HG03108 (cell line): ENCODE measurements at regions not wholly inside any gene's neighbourhood (a gene's known extent, or its start where the extent isn't known, plus 50 kb on each side); places are given as distances from the start of the nearest gene placed in this dataset.
A peak's percentile ranks its signal among the peaks of the same experiment; 100 is the strongest.
"Not testable (repeated sequence)": the region's sequence is repeated elsewhere in the genome, so short reads cannot be mapped to it uniquely, and the experiment has no call there.

Source experiments
- ATAC-seq: cut with Tn5 transposase; IDR thresholded peaks from one replicate; pipeline ENCODE4 v1.9.1; 2021; ENCODE audit warnings: moderate library complexity; ENCODE audit not compliant: unreplicated experiment

DNA sequence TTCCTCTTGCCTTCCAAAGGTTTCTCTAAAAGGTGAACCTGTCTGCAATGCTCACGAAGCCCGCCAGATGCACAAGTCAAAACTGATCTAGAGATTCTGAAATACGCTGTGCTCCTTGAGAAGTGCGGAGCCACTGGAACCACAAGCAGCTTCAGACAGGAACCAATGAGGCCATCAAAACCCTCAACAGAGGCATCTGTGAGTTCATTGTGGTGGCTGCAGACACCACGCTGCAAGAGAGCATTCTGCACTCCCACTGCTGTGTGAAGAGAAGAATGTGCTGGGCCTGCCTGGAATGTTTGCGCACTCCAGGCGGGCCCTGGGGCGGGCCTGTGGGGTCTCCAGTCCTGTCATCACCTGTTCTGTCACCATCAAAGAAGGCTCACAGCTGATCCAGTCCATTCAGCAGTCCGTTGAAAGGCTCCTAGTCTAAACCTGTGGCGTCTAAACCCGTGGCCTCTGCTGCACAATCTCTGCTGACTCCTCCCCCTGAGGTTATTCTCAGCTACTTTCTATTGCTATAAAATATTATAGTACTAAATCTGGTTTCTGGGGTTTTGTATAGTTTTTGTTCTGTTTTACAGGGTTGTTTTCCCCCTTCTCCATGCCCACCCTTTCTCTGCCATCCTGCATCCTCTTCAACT lies 187.4 kb downstream of the FAM72C start:
- not testable (repeated sequence) for ATAC-seq

DNA sequence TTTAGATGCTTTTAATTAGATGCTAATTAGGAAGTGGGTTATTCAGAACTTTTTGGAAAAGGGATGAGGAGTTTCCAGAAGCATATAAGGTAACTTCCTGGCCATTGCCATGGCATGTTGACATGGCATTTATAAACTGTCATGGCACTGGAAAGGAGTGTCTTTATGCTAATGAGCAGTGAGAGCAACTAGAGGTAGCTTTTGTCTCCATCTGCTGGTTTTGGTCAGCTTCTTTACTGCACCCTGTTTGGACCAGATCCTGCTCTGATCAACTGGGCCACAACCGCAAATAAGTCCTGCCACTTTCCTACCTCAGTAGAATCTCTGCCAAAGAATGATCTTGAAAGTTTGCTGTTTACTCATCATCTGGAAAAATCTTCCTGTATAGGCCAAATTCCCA lies 193.6 kb downstream of the FAM72C start:
- not testable (repeated sequence) for ATAC-seq

DNA sequence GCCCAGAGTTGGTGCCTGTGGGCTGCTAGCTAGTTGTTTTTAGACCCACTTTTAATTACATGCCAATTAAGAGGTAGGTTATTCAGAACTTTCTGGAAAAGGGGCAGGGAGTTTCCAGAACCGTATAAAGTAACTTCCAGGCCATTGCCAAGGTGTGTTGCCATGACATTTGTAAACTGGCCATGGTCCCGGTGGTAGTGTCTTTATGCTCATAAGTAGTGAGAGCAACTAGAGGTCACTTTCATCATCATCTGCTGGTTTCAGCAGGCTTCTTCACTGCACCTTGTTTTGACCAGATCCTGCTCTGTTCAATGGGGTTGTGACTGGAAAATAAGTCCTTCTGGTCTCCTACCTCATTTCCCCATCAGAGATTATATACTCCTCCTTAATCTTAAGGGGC lies 207.0 kb downstream of the FAM72C start:
- not testable (repeated sequence) for ATAC-seq

DNA sequence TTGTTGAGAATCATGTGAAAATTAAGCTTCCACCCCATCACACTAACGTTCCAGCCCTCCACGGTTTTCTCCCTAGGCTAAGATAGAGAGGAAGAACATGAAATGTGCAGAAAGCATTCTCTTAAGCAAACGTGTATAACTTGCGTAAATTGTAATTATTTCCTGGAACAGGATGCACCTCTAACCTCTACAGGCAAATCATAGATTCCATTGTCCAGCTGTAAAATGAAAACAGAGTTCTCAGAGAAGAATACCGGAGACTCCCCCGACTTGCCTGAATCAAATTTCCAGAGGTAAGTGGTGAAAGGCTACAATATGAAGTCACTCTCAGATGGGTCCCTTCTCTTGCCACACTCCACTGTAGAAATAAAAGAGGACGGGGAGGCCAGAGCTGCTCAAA lies 211.4 kb downstream of the FAM72C start:
- ATAC-seq = not testable (repeated sequence)

DNA sequence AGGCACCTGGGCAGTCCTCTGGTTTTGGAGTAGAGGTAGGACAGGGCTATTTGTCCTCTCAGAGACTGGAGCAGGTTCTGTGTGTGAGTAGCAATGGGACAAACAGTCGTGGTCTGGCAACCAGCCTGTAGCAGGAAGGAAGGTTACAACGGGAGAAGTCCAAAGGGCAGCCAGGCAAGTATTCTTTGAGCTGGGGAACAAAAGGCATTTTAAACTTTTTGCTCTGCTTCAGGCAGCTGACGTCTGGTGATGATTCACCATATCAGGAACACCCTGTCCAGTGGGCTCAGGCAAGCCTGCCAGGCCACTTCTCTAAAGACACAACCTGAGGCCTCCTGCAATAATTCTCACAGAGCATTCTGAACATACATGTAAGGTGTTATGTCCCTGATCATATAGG lies 215.8 kb downstream of the FAM72C start:
- ATAC-seq = not testable (repeated sequence)

DNA sequence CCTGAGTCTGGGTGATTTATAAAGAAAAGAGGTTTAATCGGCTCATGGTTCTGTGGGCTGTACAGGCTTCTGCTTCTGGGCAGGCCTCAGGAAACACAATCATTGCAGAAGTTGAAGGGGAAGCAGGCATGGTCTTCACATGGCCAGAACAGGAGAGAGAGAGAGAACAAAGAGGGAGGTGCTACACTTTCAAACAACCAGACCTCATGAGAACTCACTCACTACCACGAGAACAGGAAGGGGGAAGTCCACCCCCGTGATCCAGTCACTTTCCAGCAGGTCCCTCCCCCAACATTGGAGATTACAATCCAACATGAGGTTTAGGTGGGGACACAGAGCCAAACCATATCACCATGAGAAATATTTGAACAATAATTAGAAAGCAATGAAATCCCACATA lies 222.9 kb downstream of the FAM72C start:
- no peak for ATAC-seq

DNA sequence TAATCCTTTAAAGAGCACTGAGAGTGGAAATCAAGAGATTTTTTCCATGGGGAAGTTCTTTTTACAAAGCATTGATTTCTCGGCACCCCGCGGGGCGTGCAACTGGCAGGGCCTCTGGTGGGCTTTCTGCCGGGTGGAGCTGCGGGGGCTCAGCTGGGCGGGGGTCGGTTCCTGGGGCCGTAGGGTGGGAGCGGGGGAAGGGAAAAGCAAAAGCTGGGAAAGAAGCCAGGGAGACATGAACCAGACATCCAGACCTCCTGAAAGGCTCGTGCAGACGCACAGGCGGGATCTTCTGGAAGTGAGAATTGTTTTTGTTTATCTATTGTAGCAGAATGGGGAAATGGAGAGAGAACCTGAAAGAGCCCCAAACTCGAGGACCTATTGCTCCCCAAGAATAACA lies 235.2 kb downstream of the FAM72C start:
- ATAC-seq = no peak

DNA sequence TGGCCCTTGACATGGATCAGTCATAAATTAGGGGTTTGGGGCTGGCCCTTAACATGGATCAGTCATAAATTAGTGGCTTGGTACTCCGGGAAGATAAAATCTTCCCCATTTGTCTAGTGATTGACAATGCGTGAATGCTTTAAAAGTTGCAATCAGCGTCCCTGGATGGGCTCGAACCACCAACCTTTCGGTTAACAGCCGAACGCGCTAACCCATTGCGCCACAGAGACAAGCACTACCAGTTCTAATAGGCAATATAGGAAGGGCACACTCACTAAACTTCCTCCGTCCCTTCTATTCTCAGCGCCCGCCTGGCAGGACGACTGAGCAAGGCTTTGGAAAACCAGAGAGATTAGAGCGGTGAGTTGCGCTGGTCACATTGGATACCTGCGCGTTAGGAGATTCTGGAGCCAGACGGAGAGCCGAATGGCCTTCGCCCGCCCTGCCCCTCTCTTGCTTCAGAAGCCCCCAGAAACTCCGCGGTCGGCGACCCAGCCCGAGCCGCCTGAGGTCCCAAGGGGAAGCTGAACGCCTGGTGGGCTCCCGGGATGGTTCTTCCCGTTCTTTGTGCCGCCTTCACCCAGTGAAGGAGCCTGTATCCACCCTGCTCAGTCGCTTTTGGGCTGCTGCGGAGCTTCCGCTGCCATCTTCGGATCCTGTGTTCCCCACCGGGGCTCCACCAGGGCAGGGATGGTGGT lies 235.9 kb downstream of the FAM72C start:
- ATAC-seq = no peak

DNA sequence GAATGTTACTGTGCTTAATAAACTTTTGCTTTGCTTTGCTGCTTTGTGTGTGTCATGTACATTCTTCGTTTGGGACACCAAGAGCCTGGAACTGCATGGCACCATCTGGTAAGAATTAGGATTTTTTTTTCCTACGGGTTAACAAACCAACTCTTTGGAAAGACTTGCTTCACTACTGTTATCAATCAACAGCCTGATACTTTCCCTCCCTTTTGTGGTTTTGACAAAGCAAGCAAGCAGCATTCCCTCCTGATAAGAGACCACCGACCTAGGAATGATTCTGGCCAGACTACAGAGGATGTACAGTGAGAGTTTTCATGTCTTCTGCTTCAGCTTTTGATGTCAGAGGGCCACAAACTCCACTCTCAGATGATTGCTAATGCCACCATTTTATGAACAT lies 237.5 kb downstream of the FAM72C start:
- ATAC-seq = not testable (repeated sequence)

DNA sequence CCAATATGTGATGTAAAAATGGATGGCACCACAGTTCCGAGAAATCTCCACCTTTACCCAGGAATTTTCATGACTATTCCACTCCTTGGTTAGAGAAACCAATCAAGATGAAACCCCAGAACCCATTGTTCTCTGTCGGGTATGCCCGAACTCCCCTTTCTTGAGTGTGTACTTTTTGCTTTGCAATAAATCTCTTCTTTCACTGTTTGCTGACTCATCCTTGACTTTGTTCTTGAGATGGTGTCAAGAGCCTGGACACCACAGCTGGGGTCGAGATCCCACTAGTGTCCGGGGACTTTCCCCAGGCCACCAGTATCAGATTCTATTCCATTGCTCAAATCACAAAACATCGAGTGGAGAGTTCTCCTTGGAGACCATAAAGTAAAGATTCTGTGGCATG lies 240.9 kb downstream of the FAM72C start:
- not testable (repeated sequence) for ATAC-seq

DNA sequence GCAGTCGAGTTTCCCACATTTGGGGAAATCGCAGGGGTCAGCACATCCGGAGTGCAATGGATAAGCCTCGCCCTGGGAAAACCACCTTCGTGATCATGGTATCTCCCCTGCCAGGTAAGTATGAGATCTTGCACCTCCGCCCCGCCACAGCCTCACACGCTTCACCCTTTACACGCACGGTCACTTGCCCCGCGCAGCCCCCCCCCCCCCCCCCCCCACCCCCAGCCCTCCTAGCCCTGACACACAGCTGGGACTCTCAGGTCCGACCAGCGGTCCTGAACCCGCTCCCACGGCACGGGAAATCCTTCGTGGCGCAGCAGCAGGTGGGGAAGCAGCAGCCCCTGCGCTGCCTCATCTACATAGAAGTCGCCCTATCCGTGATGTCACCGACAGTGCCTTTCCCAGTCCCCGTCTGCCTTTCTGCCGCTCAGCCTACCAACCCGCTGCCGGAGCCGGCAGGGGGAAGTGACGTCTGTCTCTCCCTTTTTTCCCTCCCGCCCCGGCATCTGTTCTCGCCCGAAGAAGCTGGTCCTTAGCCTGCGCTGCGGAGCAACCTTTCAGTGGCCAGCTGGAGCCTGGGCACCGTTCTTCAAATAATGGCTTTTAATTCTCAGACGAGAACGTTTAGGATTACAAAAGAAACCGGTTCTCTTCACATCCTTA lies 242.2 kb downstream of the FAM72C start:
- ATAC-seq = peak; percentile 71

DNA sequence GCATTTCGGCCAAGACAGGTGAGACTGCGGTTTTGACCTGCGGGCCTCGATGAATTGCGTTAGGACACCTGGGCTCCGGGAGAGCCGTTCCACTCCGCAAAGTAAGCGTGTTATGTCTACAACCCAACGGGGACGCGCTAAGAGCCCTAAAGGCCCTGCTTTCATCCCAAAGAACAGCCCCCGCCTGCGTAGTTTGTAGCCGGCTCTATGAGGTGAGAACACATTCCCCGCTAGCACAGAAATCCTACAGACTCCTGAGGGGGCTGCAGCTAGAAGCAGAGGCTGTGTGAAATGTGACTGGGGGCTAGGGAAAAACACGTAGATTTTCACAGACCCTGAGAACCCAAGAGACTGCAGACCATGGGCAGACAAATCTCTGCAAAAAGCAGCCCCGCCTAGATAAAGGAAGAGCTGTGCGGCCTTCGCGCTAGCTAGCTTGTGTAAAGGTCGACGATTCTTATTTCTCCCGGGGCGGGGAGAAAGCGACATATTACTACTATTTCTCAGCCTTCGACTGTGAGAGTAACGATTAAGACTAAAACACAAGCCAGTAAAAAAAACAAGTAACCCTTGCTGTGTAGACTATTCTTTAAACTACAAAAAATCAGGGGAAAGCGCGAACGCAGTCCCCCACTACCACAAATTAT lies 242.9 kb downstream of the FAM72C start:
- peak; percentile 96 for ATAC-seq

DNA sequence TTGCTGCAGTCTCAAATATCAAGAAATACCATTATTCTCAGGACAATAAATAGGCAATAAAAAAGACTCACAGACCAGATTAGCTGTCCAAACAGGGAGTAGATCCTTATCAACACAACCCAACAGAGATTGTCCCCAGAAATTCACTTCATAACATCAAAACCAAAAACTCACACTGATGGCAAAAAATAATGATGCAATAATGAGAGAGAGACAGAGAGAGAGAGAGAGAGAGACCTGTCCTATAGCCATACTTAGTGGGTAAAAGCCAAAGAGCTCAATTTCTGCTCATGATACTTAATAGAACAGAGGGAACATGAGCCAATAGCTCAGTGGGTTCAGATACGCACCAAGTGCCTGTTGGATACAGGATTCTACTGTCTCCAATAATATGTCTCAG lies 244.5 kb downstream of the FAM72C start:
- ATAC-seq = no peak

DNA sequence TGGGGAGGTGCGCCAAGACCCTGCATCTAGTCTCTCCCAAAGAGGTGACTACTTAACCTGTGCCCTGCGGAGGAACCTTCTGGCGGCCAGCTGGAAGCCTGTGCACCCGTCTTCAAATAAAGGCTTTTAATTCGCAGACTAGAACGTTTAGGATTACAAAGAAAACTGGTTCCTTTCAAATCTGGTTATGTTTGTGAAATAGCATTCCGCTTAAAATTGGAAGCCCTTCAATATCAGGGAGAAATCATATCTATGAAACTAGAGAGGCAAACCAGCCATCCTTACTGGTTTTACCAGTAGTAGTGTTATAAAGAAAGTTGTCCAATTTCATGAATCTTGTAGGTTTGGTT lies 250.8 kb downstream of the FAM72C start:
- no peak for ATAC-seq

DNA sequence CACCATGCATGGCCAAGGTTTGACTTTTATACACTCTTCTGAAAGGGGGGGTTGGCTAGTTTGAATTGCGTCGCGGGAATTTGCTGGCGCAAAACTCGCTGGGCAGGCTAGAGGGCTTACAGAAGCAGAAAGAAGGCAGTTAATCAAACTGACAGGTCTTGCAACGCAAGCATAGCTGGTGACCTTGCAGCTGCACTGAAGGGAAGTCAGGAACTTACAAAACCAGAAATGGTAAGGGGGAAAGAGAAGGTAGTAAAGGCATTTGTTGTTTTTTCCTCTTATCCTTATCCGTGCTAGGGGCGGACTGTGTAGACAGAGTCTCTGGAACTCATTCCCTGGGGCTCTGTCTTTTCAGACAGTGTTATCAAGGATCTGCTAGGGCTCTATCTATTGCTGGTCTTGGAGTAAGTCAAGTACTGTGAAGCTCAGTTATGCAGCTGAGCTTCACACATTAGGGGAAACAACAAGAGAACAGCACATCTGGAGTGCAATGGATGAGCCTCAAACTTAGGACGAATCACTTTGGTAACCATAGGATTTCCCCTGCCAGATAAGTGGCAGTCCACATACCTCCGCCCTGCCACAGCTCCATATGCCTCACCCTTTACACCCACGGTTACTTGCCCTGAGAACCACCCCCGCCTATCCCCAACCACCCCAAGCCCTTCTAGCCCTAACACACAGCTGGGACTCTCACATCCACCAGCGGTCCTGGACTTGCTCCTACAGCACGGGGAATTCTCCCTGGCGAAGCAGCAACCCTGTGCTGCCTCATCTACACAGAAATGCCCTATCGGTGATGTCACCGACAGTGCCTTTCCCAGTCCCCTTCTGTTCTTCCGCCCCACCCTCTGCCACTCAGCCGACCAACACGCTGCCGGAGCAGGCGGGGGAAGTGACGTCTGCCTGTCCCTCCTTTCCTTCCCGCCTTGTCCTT lies 251.4 kb downstream of the FAM72C start:
- no peak for ATAC-seq

DNA sequence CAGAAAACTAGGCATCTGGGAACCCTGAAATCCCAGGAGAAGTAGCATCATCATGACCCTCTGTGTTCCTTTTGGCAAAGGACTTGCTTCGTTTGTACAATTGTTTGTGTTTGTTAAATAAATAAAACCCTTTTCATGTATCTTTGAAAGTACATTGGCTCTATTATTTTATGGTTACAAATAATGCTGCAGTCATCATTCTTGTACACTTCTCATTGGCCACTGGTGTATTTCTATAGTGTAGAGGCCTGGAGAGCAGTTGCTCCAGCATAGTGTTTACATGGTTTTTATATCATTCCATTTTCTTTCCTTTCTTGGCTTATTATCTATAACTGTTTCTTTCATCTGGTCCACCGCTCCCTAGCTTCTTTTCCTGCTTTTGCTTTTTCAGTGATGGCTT lies 253.3 kb downstream of the FAM72C start:
- no peak for ATAC-seq

DNA sequence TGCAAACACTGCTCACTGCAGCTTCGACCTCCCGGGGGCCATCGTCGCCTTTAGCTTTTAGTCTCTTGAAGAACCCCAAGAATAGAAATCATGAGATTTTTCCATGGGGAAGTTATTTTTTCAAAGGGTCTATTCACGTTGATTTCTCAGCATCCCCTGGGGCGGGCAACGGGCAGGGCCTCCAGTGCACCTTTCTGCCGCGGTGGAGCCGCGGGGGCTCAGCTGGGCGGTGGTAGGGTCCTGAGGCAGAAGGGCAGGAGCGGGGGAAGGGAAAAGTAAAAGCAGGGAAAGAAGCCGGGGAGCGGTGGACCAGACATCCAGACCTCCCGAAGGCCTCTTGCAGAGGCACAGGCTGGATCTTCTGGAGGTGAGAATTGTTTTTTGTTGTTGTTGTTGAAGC lies 253.8 kb downstream of the FAM72C start:
- ATAC-seq = no peak

DNA sequence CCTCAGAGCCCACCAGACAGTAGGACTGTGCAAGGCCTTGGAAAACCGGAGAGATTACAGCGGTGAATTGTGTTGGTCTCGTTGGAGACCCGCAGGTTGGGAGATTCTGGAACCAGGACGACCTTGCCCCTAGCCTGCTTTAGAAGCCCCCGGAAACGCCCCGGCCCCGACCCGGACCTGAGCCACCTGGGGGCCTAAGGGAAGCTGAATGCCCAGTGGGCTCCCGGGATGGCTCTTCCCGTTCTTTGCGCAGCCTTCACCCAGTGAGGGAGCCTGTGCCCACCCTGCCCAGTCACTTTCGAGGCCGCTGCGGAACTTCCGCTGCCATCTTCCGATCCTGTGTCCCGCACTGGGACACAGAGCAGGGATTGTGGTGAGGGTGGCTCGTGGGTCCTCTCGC lies 254.4 kb downstream of the FAM72C start:
- no peak for ATAC-seq

DNA sequence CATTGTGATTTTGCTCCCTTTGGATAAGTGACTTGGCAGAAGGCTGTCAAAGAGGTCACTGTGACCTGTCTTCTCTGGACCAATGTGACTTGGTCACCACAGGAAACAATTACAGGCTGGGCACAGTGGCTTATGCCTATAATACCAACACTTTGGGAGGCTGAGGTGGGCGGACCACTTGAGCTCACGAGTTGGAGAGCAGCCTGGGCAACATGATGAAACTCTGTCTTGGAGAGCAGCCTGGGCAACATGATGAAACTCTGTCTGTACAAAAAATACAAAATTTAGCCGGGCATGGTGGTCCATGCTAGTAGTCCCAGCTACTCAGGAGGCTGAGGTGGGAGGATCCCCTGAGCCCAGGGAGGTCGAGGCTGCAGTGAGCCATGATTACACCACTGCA lies 256.9 kb downstream of the FAM72C start:
- ATAC-seq = not testable (repeated sequence)

DNA sequence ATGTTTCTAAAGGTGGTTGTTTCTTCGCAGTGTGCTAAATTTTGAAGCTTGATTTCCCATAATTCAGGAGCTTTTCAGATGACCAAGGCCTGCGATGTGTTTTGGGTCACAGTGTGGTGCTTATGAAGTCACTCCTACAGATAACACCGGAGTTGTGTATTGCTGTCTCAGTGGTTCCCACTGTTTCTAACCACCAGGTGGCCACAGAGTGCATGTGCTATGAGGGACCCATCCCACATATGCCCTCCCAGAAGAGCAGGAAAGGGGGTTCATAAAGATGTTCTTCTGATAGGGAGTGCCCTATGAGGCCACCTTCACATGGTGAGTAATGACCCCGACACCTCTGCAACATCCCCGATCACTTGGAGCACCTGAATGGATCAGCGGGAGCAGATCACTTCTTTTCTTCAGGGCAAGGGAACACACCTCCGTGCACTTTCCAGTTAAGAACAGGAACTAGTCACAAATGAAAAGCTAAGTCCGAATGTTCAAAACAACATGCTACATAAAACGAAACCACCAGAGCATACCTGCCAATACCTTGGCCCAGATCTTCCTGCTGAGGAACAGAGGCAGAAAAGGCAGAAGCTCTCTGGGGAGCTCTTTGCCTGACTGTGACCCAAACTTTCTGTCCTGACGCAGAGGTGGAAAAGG lies 262.1 kb downstream of the FAM72C start:
- not testable (repeated sequence) for ATAC-seq
